NCI-H69 (cell line): ENCODE measurements at regions not wholly inside any gene's neighbourhood (a gene's known extent, or its start where the extent isn't known, plus 50 kb on each side); places are given as distances from the start of the nearest gene placed in this dataset.

Source experiments
- DNase-seq: peaks from one replicate; lab custom pipeline; 2025; lab: John Stamatoyannopoulos, UW

- DNase-seq: peak; percentile 25
Measured at GRCh38 chr13:50712456-50712855, 131.0 kb downstream of the DLEU7 start.

GRCh38 chr13:50712881-50713280 lies 130.6 kb downstream of the DLEU7 start:
- DNase-seq: peak; percentile 36

- DNase-seq: no peak
Measured at GRCh38 chr13:50713523-50714248, 129.8 kb downstream of the DLEU7 start.

GRCh38 chr13:50714891-50715290 lies 128.6 kb downstream of the DLEU7 start:
- DNase-seq: no peak

GRCh38 chr13:50715402-50716146 lies 127.9 kb downstream of the DLEU7 start:
- DNase-seq: no peak

GRCh38 chr13:50720861-50721671 lies 122.4 kb downstream of the DLEU7 start:
- DNase-seq: no peak

GRCh38 chr13:50721672-50721992 lies 121.9 kb downstream of the DLEU7 start:
- no peak for DNase-seq

- DNase-seq: no peak
Measured at GRCh38 chr13:50722440-50723125, 120.9 kb downstream of the DLEU7 start.

- no peak for DNase-seq
Measured at GRCh38 chr13:50724438-50724837, 119.1 kb downstream of the DLEU7 start.

GRCh38 chr13:50724913-50725312 lies 118.6 kb downstream of the DLEU7 start:
- DNase-seq: no peak

GRCh38 chr13:50726164-50726563 lies 117.3 kb downstream of the DLEU7 start:
- no peak for DNase-seq

- DNase-seq: no peak
Measured at GRCh38 chr13:50729177-50729576, 114.3 kb downstream of the DLEU7 start.

GRCh38 chr13:50730496-50731351 lies 112.8 kb downstream of the DLEU7 start:
- DNase-seq: no peak

GRCh38 chr13:50731400-50731799 lies 112.1 kb downstream of the DLEU7 start:
- peak; percentile 71 for DNase-seq

GRCh38 chr13:50732712-50733111 lies 110.8 kb downstream of the DLEU7 start:
- DNase-seq: peak; percentile 52

- no peak for DNase-seq
Measured at GRCh38 chr13:50733392-50733791, 110.1 kb downstream of the DLEU7 start.

GRCh38 chr13:50735071-50735470 lies 108.4 kb downstream of the DLEU7 start:
- no peak for DNase-seq

- DNase-seq: no peak
Measured at GRCh38 chr13:50740052-50740741, 103.3 kb downstream of the DLEU7 start.

GRCh38 chr13:50742353-50742752 lies 101.1 kb downstream of the DLEU7 start:
- no peak for DNase-seq

GRCh38 chr13:50742968-50743367 lies 100.5 kb downstream of the DLEU7 start:
- no peak for DNase-seq
